DND-41 (cell line): ENCODE measurements at regions not wholly inside any gene's neighbourhood (a gene's known extent, or its start where the extent isn't known, plus 50 kb on each side); places are given as distances from the start of the nearest gene placed in this dataset.

Experiments used
- EZH2 ChIP-seq: IDR thresholded peaks from 3 replicates; pipeline ENCODE4 v1.6.1; 2012; ENCODE audit warnings: borderline replicate concordance, low read depth, mild to moderate bottlenecking, moderate library complexity, low read length, inconsistent platforms; ENCODE audit not compliant: severe bottlenecking
- TF ChIP-seq, protein P1 (sequence below): IDR thresholded peaks from 2 replicates; pipeline ENCODE4 v1.5.1; 2012; ENCODE audit warnings: borderline replicate concordance, low read length, moderate library complexity, mild to moderate bottlenecking; ENCODE audit not compliant: poor library complexity, severe bottlenecking; ENCODE audit errors: extremely low read depth

DNA sequence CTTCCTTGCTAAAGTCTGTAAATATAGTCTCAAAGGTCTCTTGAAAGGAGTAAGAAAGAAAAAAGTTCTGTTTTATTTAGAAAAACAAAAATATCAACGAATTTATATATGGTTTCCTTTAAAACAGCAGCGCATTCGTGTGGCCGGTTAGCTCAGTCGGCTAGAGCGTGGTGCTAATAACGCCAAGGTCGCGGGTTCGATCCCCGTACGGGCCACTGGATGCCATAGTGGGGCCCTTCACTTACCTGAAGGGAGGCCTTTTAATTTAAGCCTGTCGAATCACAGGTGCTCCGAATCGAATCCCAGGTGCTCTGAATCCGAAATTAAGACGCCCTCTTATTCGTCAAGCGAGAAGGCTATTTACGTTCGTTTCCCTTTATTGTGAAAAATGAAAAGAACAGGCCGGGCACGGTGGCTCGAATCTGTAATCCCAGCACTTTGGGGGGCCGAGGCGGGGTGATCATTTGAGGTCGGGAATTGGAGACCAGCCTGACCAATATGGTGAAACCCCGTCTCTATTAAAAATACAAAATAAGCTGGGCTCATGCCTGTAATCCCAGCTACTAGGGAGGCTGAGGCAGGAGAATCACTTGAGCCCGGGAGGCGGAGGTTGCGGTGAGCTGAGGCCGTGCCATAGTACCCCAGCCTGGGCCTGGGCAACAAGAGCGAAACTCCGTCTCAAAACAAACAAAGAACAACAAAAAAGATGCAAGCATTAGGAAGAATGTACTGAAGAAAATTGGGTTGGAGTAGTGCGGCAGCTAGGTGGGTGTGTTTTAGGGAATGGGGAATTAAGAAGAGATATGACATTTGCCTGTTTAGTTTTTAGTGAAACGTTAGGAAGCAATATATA is 195.8 kb upstream of the ZNF184 start:
- TF ChIP-seq, protein P1, sequence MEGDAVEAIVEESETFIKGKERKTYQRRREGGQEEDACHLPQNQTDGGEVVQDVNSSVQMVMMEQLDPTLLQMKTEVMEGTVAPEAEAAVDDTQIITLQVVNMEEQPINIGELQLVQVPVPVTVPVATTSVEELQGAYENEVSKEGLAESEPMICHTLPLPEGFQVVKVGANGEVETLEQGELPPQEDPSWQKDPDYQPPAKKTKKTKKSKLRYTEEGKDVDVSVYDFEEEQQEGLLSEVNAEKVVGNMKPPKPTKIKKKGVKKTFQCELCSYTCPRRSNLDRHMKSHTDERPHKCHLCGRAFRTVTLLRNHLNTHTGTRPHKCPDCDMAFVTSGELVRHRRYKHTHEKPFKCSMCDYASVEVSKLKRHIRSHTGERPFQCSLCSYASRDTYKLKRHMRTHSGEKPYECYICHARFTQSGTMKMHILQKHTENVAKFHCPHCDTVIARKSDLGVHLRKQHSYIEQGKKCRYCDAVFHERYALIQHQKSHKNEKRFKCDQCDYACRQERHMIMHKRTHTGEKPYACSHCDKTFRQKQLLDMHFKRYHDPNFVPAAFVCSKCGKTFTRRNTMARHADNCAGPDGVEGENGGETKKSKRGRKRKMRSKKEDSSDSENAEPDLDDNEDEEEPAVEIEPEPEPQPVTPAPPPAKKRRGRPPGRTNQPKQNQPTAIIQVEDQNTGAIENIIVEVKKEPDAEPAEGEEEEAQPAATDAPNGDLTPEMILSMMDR, result no peak
- TF ChIP-seq EZH2, result no peak
